Chondrocyte (in vitro differentiated cells): ENCODE measurements at regions not wholly inside any gene's neighbourhood (a gene's known extent, or its start where the extent isn't known, plus 50 kb on each side); places are given as distances from the start of the nearest gene placed in this dataset.

Experiments used
- DNase-seq: peaks from one replicate; pipeline ENCODE4 v3.0.0; 2021; ENCODE audit warnings: mixed read lengths, low spot score
- H3K27ac Mint-ChIP-seq: one replicate; pipeline ENCODE4 v1.8.0; 2021; ENCODE audit warnings: mild to moderate bottlenecking, moderate library complexity, mixed read lengths; ENCODE audit not compliant: unreplicated experiment
- H3K27me3 Mint-ChIP-seq: 2 replicates; pipeline ENCODE4 v1.8.0; 2021; ENCODE audit warnings: low read depth, mixed read lengths
- H3K36me3 Mint-ChIP-seq: 2 replicates; pipeline ENCODE4 v1.8.0; 2021; ENCODE audit warnings: low read depth, mixed read lengths
- H3K4me1 Mint-ChIP-seq: 2 replicates; pipeline ENCODE4 v1.8.0; 2021; ENCODE audit warnings: low read depth, mild to moderate bottlenecking, mixed read lengths
- H3K4me3 Mint-ChIP-seq: one replicate; pipeline ENCODE4 v1.8.0; 2021; ENCODE audit warnings: mild to moderate bottlenecking, moderate library complexity, mixed read lengths; ENCODE audit not compliant: unreplicated experiment
- H3K9me3 Mint-ChIP-seq: 2 replicates; pipeline ENCODE4 v1.8.0; 2021; ENCODE audit warnings: low read depth, mixed read lengths
- CTCF ChIP-seq: fragments of 200-600 bp; sonication (generic); IDR thresholded peaks from 2 replicates; pipeline ENCODE4 v1.5.0; 2021; ENCODE audit warnings: antibody characterized with exemption, mild to moderate bottlenecking, moderate library complexity

- DNase-seq: no peak
- Mint-ChIP-seq H3K9me3 (peaks cover 12% of the 10 kb centered on the region), H3K36me3 (peaks cover 3% of the 10 kb centered on the region), H3K4me1 (peaks cover 30% of the 10 kb centered on the region), H3K4me3 (peak overlapping the region; percentile 39), H3K27me3 (no peaks in the 10 kb centered on the region), H3K27ac (peak overlapping the region; percentile 90)
- TF ChIP-seq CTCF: no peak
These were observed 111.8 kb downstream of the CARTPT start for GRCh38 chr5:71830681-71831539.

GRCh38 chr5:71832812-71833715 is 114.0 kb downstream of the CARTPT start:
- TF ChIP-seq CTCF: no peak
- Mint-ChIP-seq H3K27ac (no peak overlapping the region), H3K4me1 (peaks cover 30% of the 10 kb centered on the region), H3K36me3 (no peaks in the 10 kb centered on the region), H3K9me3 (no peaks in the 10 kb centered on the region), H3K27me3 (no peaks in the 10 kb centered on the region), H3K4me3 (no peak overlapping the region)
- DNase-seq: no peak

- H3K36me3 Mint-ChIP-seq: no peaks in the 10 kb centered on the region
- H3K9me3 Mint-ChIP-seq: no peaks in the 10 kb centered on the region
- H3K27me3 Mint-ChIP-seq: no peaks in the 10 kb centered on the region
- H3K4me3 Mint-ChIP-seq: no peak overlapping the region
- TF ChIP-seq CTCF: no peak
- peaks cover 21% of the 10 kb centered on the region for H3K4me1 Mint-ChIP-seq
- no peak for DNase-seq
- H3K27ac Mint-ChIP-seq: no peak overlapping the region
These were observed 115.5 kb downstream of the CARTPT start for GRCh38 chr5:71834601-71835000.

- TF ChIP-seq CTCF: peak; percentile 71
- no peak for DNase-seq
- Mint-ChIP-seq H3K4me1 (peaks cover 6% of the 10 kb centered on the region), H3K4me3 (no peak overlapping the region), H3K27ac (no peak overlapping the region), H3K27me3 (no peaks in the 10 kb centered on the region), H3K9me3 (peaks cover 4% of the 10 kb centered on the region), H3K36me3 (peaks cover 2% of the 10 kb centered on the region)
These were observed 117.0 kb downstream of the CARTPT start for GRCh38 chr5:71836084-71836483.

- DNase-seq: no peak
These were observed 117.6 kb downstream of the CARTPT start for GRCh38 chr5:71836559-71837112.

More at GRCh38 chr5:71836559-71837112, 117.6 kb downstream of the CARTPT start:
- Mint-ChIP-seq H3K9me3 (peaks cover 8% of the 10 kb centered on the region), H3K27me3 (no peaks in the 10 kb centered on the region), H3K36me3 (peaks cover 2% of the 10 kb centered on the region), H3K4me3 (no peak overlapping the region), H3K27ac (no peak overlapping the region), H3K4me1 (peaks cover under 1% of the 10 kb centered on the region)
- TF ChIP-seq CTCF: no peak
